CD4-positive, alpha-beta T cell treated with Interleukin-4 for 1 hour (primary cell): ENCODE measurements at regions not wholly inside any gene's neighbourhood (a gene's known extent, or its start where the extent isn't known, plus 50 kb on each side); places are given as distances from the start of the nearest gene placed in this dataset.
A peak's percentile ranks its signal among the peaks of the same experiment; 100 is the strongest.
"Not testable (repeated sequence)": the region's sequence is repeated elsewhere in the genome, so short reads cannot be mapped to it uniquely, and the experiment has no call there.

Experiments
- DNase-seq, 2 donors: peaks; one replicate each; pipeline ENCODE4 v3.0.0-alpha.2; 2020 to 2022

GRCh38 chr4:123233136-123233768, 163.3 kb upstream of the SPRY1 start:
- no peak for DNase-seq

- no peak for DNase-seq
Observed at GRCh38 chr4:123234955-123235354, 161.6 kb upstream of the SPRY1 start.

- no peak for DNase-seq
Observed at GRCh38 chr4:123235431-123235830, 161.2 kb upstream of the SPRY1 start.

GRCh38 chr4:123236606-123237005, 160.0 kb upstream of the SPRY1 start:
- no peak for DNase-seq

GRCh38 chr4:123240286-123240685, 156.3 kb upstream of the SPRY1 start:
- not testable (repeated sequence) for DNase-seq

GRCh38 chr4:123243220-123243619, 153.4 kb upstream of the SPRY1 start:
- not testable (repeated sequence) for DNase-seq

- peak in 1 of 2 donors; percentile 16 for DNase-seq
Observed at GRCh38 chr4:123244137-123244536, 152.5 kb upstream of the SPRY1 start.

GRCh38 chr4:123246085-123246484, 150.5 kb upstream of the SPRY1 start:
- DNase-seq = no peak

GRCh38 chr4:123248085-123248659, 148.4 kb upstream of the SPRY1 start:
- no peak for DNase-seq

GRCh38 chr4:123249821-123250220, 146.8 kb upstream of the SPRY1 start:
- no peak for DNase-seq

- no peak for DNase-seq
Observed at GRCh38 chr4:123250843-123251242, 145.8 kb upstream of the SPRY1 start.

GRCh38 chr4:123255971-123256370, 140.6 kb upstream of the SPRY1 start:
- no peak for DNase-seq

- no peak for DNase-seq
Observed at GRCh38 chr4:123256901-123257300, 139.7 kb upstream of the SPRY1 start.

- no peak for DNase-seq
Observed at GRCh38 chr4:123257591-123257990, 139.0 kb upstream of the SPRY1 start.

GRCh38 chr4:123259676-123260646, 136.6 kb upstream of the SPRY1 start:
- no peak for DNase-seq

- no peak for DNase-seq
Observed at GRCh38 chr4:123260653-123261052, 135.9 kb upstream of the SPRY1 start.

GRCh38 chr4:123262080-123262479, 134.5 kb upstream of the SPRY1 start:
- DNase-seq = no peak

GRCh38 chr4:123265443-123265842, 131.2 kb upstream of the SPRY1 start:
- no peak for DNase-seq

- no peak for DNase-seq
Observed at GRCh38 chr4:123266221-123266620, 130.4 kb upstream of the SPRY1 start.

- no peak for DNase-seq
Observed at GRCh38 chr4:123278755-123279154, 117.8 kb upstream of the SPRY1 start.

- no peak for DNase-seq
Observed at GRCh38 chr4:123283371-123283895, 113.2 kb upstream of the SPRY1 start.

- DNase-seq = no peak
Observed at GRCh38 chr4:123284168-123284567, 112.4 kb upstream of the SPRY1 start.

- no peak for DNase-seq
Observed at GRCh38 chr4:123286903-123287466, 109.6 kb upstream of the SPRY1 start.
